Right lobe of liver (tissue), 4 donors: ENCODE measurements at regions not wholly inside any gene's neighbourhood (a gene's known extent, or its start where the extent isn't known, plus 50 kb on each side); places are given as distances from the start of the nearest gene placed in this dataset.

ENCODE experiments used
- POLR2A ChIP-seq: fragments of 450-650 bp; IDR thresholded peaks from one replicate; pipeline ENCODE4 v1.6.1; 2017; ENCODE audit warnings: antibody characterized with exemption, mild to moderate bottlenecking
- TF ChIP-seq, protein P1 (sequence below), 4 donors: fragments of 200-600 bp in 3 of 4; fragments of 450-650 bp in 1 of 4; IDR thresholded peaks; one replicate each; pipeline versions ENCODE4 v1.5.1 to v1.8.0; 2016 to 2022; ENCODE audit warnings: antibody characterized with exemption in 4 of 4, mild to moderate bottlenecking in 2 of 4
- donor health status: DM: no; HTN: no; CAD: no.
- donor health status: DM: no; HTN: no; CAD: no.
- donor health status: DM: no; HTN: yes; CAD: no.

- no peak for TF ChIP-seq POLR2A
- TF ChIP-seq, protein P1, sequence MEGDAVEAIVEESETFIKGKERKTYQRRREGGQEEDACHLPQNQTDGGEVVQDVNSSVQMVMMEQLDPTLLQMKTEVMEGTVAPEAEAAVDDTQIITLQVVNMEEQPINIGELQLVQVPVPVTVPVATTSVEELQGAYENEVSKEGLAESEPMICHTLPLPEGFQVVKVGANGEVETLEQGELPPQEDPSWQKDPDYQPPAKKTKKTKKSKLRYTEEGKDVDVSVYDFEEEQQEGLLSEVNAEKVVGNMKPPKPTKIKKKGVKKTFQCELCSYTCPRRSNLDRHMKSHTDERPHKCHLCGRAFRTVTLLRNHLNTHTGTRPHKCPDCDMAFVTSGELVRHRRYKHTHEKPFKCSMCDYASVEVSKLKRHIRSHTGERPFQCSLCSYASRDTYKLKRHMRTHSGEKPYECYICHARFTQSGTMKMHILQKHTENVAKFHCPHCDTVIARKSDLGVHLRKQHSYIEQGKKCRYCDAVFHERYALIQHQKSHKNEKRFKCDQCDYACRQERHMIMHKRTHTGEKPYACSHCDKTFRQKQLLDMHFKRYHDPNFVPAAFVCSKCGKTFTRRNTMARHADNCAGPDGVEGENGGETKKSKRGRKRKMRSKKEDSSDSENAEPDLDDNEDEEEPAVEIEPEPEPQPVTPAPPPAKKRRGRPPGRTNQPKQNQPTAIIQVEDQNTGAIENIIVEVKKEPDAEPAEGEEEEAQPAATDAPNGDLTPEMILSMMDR (IDR thresholded peaks at IDR 0.05), result no peak
These were observed 339.4 kb downstream of the PRELID2 start for GRCh38 chr5:145495741-145496140.
